HEK293T (cell line): ENCODE measurements at regions not wholly inside any gene's neighbourhood (a gene's known extent, or its start where the extent isn't known, plus 50 kb on each side); places are given as distances from the start of the nearest gene placed in this dataset.
"Not testable (repeated sequence)": the region's sequence is repeated elsewhere in the genome, so short reads cannot be mapped to it uniquely, and the experiment has no call there.

Experiments used
- CTCF ChIA-PET: fragments of 350-600 bp; formaldehyde crosslinking; extraction: SDS; loops from one replicate; lab custom pipeline; 2021; ENCODE audit warnings: antibody characterized with exemption, inconsistent platforms; lab: Yijun Ruan, JAX
- POLR2A ChIA-PET: fragments of 350-600 bp; formaldehyde crosslinking; extraction: SDS; loops from one replicate; lab custom pipeline; 2020; ENCODE audit warnings: antibody characterized with exemption, inconsistent platforms; lab: Yijun Ruan, JAX
- DNase-seq: peaks from one replicate; pipeline ENCODE4 v3.0.0; 2012; ENCODE audit warnings: mixed read lengths; ENCODE audit errors: extremely low spot score
- ARNT ChIP-seq: fragments of 450-650 bp; IDR thresholded peaks from 2 replicates; pipeline ENCODE4 v1.6.1; 2017; ENCODE audit warnings: mild to moderate bottlenecking
- BHLHE40 ChIP-seq: fragments of 450-650 bp; IDR thresholded peaks from 2 replicates; pipeline ENCODE4 v1.6.1; 2016; ENCODE audit warnings: mild to moderate bottlenecking, moderate library complexity, borderline replicate concordance
- CTBP1 ChIP-seq: fragments of 450-650 bp; IDR thresholded peaks from 2 replicates; pipeline ENCODE4 v1.6.1; 2016; ENCODE audit warnings: borderline replicate concordance
- ELF4 ChIP-seq: fragments of 450-650 bp; IDR thresholded peaks from 2 replicates; pipeline ENCODE4 v1.6.1; 2017; ENCODE audit warnings: antibody characterized with exemption
- FOXA1 ChIP-seq: fragments of 450-650 bp; IDR thresholded peaks from 2 replicates; pipeline ENCODE4 v1.6.1; 2016; ENCODE audit warnings: mild to moderate bottlenecking
- FOXK2 ChIP-seq: fragments of 450-650 bp; IDR thresholded peaks from 2 replicates; pipeline ENCODE4 v1.6.1; 2016; ENCODE audit warnings: mild to moderate bottlenecking
- FOXM1 ChIP-seq: fragments of 450-650 bp; IDR thresholded peaks from 2 replicates; pipeline ENCODE4 v1.6.1; 2017; ENCODE audit warnings: mild to moderate bottlenecking, borderline replicate concordance
- HDGF ChIP-seq: fragments of 450-650 bp; IDR thresholded peaks from 2 replicates; pipeline ENCODE4 v1.6.1; 2017; ENCODE audit warnings: antibody characterized with exemption, borderline replicate concordance
- L3MBTL2 ChIP-seq: fragments of 450-650 bp; conservative IDR thresholded peaks from 2 replicates; pipeline ENCODE4 v1.6.1; 2016; ENCODE audit warnings: mild to moderate bottlenecking
- LEF1 ChIP-seq: fragments of 450-650 bp; IDR thresholded peaks from 2 replicates; pipeline ENCODE4 v1.6.1; 2017; ENCODE audit warnings: mild to moderate bottlenecking, borderline replicate concordance
- NFRKB ChIP-seq: fragments of 450-650 bp; IDR thresholded peaks from 2 replicates; pipeline ENCODE4 v1.6.1; 2016; ENCODE audit warnings: mild to moderate bottlenecking, moderate library complexity
- SP1 ChIP-seq: fragments of 450-650 bp; IDR thresholded peaks from 2 replicates; pipeline ENCODE4 v1.6.1; 2017
- SUZ12 ChIP-seq: fragments of 450-650 bp; IDR thresholded peaks from 2 replicates; pipeline ENCODE4 v1.6.1; 2016; ENCODE audit warnings: mild to moderate bottlenecking
- TARDBP ChIP-seq: fragments of 450-650 bp; IDR thresholded peaks from 2 replicates; pipeline ENCODE4 v1.6.1; 2016
- ZNF384 ChIP-seq: fragments of 450-650 bp; IDR thresholded peaks from 2 replicates; pipeline ENCODE4 v1.6.1; 2016
- TF ChIP-seq, protein P1 (sequence below): fragments of 450-650 bp; IDR thresholded peaks from 2 replicates; pipeline ENCODE4 v1.6.1; 2016

GRCh38 chr5:91301106-91301846 lies 81.8 kb downstream of the ARRDC3 start:
- no peak for DNase-seq
- TF ChIP-seq FOXM1, result no peak
- TF ChIP-seq SUZ12, result no peak
- no peak for TF ChIP-seq FOXA1
- no peak for TF ChIP-seq CTBP1
- TF ChIP-seq FOXK2, result no peak
- TF ChIP-seq BHLHE40, result no peak
- no peak for TF ChIP-seq TARDBP
- no peak for TF ChIP-seq SP1
- no peak for TF ChIP-seq NFRKB
- TF ChIP-seq LEF1, result no peak
- TF ChIP-seq, protein P1, sequence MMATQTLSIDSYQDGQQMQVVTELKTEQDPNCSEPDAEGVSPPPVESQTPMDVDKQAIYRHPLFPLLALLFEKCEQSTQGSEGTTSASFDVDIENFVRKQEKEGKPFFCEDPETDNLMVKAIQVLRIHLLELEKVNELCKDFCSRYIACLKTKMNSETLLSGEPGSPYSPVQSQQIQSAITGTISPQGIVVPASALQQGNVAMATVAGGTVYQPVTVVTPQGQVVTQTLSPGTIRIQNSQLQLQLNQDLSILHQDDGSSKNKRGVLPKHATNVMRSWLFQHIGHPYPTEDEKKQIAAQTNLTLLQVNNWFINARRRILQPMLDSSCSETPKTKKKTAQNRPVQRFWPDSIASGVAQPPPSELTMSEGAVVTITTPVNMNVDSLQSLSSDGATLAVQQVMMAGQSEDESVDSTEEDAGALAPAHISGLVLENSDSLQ, result no peak
- TF ChIP-seq HDGF, result no peak
- TF ChIP-seq ZNF384, result no peak
- no peak for TF ChIP-seq ARNT
- no peak for TF ChIP-seq L3MBTL2
- TF ChIP-seq ELF4, result no peak
- CTCF ChIA-PET, result interaction anchor here (0.6 kb wide), 2 partner anchors 42 to 405 kb away, joined by 3 to 4 read pairs; no protein-coding TSS in a partner anchor
- POLR2A ChIA-PET, result no interaction called here

DNA sequence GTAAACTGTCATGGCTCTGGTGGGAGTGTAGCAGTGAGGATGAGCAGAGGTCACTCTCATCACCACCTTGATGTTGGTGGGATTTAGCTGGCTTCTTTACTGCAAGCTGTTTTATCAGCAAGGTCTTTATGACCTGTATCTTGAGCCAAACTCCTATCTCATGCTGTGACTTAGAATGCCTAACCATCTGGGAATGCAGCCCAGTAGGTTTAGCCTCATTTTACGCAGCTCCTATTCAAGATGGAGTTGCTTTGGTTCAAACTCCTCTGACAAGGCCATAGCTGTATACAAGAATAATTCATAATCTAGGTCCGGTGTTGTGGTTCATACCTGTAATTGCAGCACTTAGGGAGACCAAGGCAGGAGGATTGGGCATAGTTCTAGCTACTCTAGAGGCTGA lies 85.1 kb downstream of the ARRDC3 start:
- POLR2A ChIA-PET, result no interaction called here
- TF ChIP-seq FOXM1, result no peak
- TF ChIP-seq CTBP1, result no peak
- TF ChIP-seq NFRKB, result no peak
- no peak for TF ChIP-seq L3MBTL2
- no peak for DNase-seq
- CTCF ChIA-PET, result no interaction called here

- no peak for DNase-seq
- ChIA-PET POLR2A (interaction anchor here (1.3 to 1.7 kb wide), 2 partner anchors 16 to 84 kb away, joined by 3 to 7 read pairs; no protein-coding TSS in a partner anchor), CTCF (no interaction called here)
- no peak for TF ChIP-seq FOXK2
- TF ChIP-seq SUZ12, result no peak
- no peak for TF ChIP-seq TARDBP
- no peak for TF ChIP-seq LEF1
- no peak for TF ChIP-seq FOXM1
- TF ChIP-seq ZNF384, result no peak
- no peak for TF ChIP-seq CTBP1
- TF ChIP-seq, protein P1, result no peak
- TF ChIP-seq ARNT, result no peak
- no peak for TF ChIP-seq ELF4
- TF ChIP-seq BHLHE40, result no peak
- no peak for TF ChIP-seq FOXA1
- no peak for TF ChIP-seq SP1
- TF ChIP-seq HDGF, result no peak
- no peak for TF ChIP-seq NFRKB
- no peak for TF ChIP-seq L3MBTL2
Observed at GRCh38 chr5:91296674-91297143, 86.4 kb downstream of the ARRDC3 start.

DNA sequence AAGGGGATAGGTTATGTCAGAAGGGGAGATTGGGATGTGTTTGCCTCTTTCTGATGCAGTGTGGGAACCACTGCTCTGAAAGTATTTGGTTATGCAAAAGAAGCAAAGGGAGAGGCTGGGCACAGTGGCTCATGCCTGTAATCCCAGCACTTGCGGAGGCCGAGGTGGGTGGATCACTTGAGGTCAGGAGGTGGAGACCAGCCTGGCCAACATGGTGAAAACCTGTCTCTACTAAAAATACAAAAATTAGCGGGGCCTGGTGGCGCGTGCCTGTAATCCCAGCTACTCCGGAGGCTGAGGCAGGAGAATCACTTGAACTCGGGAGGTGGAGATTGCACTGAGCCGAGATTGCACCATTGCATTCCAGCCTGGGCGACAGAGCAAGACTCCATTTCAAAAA lies 87.0 kb downstream of the ARRDC3 start:
- POLR2A ChIA-PET, result interaction anchor here (1.3 to 1.7 kb wide), 2 partner anchors 16 to 85 kb away, joined by 3 to 7 read pairs; no protein-coding TSS in a partner anchor
- CTCF ChIA-PET, DNase-seq: not testable (repeated sequence)

- no peak for DNase-seq
- ChIA-PET CTCF (no interaction called here), POLR2A (no interaction called here)
- no peak for TF ChIP-seq FOXA1
- no peak for TF ChIP-seq ELF4
- TF ChIP-seq BHLHE40, result no peak
- TF ChIP-seq FOXK2, result no peak
- no peak for TF ChIP-seq CTBP1
- TF ChIP-seq L3MBTL2, result no peak
- no peak for TF ChIP-seq HDGF
- no peak for TF ChIP-seq NFRKB
- TF ChIP-seq FOXM1, result no peak
- TF ChIP-seq ARNT, result no peak
Observed at GRCh38 chr5:91293131-91293530, 90.0 kb downstream of the ARRDC3 start.

DNA sequence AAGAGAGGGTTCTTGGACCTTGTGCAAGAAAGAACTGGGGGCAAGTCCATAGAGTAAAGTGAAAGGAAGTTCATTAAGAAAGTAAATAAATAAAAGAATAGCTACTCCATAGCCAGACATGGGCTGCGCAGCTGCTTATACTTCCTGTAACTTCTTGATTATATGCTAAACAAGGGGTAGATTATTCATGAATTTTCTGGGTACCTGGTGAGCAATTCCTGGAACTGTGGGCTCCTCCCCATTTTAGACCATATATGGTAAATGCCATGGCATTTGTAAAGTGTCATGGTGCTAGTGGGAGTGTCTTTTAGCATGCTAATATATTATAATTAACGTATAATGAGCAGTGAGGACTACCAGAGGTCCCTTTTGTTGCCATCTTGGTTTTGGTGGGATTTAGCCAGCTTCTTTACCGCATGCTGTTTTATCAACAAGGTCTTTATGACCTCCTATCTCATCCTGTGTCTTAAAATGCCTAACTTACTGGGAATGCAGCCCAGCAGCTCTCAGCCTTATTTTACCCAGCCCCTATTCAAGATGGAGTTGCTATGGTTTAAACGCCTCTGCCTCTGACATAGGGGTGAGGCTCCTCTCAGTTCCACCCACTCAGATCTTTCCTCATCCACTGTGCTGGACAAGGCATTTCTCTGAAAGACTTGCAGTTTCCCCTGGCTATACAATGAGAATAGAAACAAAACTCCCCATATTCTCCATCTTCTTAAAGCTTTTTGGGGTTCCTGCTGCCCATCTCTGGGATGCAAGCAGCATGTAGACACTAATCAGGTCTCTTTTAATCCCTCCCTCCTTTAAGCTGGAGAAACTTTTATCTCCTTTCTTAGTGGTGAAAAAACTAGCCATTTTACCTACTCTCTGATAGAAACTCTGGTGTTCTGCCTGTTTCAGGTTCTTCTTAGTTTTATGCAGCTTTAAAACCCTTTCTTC lies 91.2 kb downstream of the ARRDC3 start:
- no peak for TF ChIP-seq SP1
- TF ChIP-seq, protein P1, result no peak
- TF ChIP-seq ARNT, result no peak
- DNase-seq, result no peak
- ChIA-PET POLR2A (interaction anchor here (1.0 to 1.7 kb wide), 2 partner anchors 11 to 91 kb away, joined by 5 to 6 read pairs; partner anchors contain the start of gene ARRDC3), CTCF (interaction anchor here (0.5 kb wide), 1 partner anchor 26 kb away, joined by 3 read pairs; no protein-coding TSS in a partner anchor)
